HL-60 (cell line): ENCODE measurements at regions not wholly inside any gene's neighbourhood (a gene's known extent, or its start where the extent isn't known, plus 50 kb on each side); places are given as distances from the start of the nearest gene placed in this dataset.

ENCODE experiments used
- DNase-seq, 2 experiments: peaks; one replicate each; pipeline ENCODE4 v3.0.0-alpha.2; 2010 to 2020; ENCODE audit warnings: low read depth in 1 of 2, low spot score in 1 of 2
- H3K27ac ChIP-seq: fragments of 250-450 bp; sonication (Bioruptor Pico); replicated peaks from 2 replicates; pipeline ENCODE4 v1.5.1; 2020; ENCODE audit warnings: mild to moderate bottlenecking, moderate library complexity
- H3K27me3 ChIP-seq: fragments of 250-450 bp; sonication (Bioruptor Pico); 2 replicates; pipeline ENCODE4 v1.5.1; 2021; ENCODE audit warnings: mild to moderate bottlenecking, moderate library complexity; ENCODE audit not compliant: insufficient read depth, poor library complexity, severe bottlenecking
- H3K4me3 ChIP-seq: replicated peaks from 2 replicates; pipeline ENCODE4 v1.5.1; 2011; ENCODE audit warnings: mild to moderate bottlenecking, control low read depth, low read length; ENCODE audit not compliant: insufficient read depth
- CTCF ChIP-seq: IDR thresholded peaks from one replicate; pipeline ENCODE4 v1.5.1; 2011; ENCODE audit warnings: low read length, control low read depth, inconsistent platforms; ENCODE audit not compliant: insufficient read depth
- GABPA ChIP-seq: IDR thresholded peaks from 2 replicates; pipeline ENCODE4 v1.6.1; 2012; ENCODE audit warnings: low read depth
- POLR2AphosphoS5 ChIP-seq: IDR thresholded peaks from 2 replicates; pipeline ENCODE4 v1.6.1; 2012; ENCODE audit warnings: low read depth
- REST ChIP-seq: IDR thresholded peaks from 2 replicates; pipeline ENCODE4 v1.6.1; 2012; ENCODE audit warnings: low read depth; ENCODE audit not compliant: insufficient replicate concordance
- SPI1 ChIP-seq: IDR thresholded peaks from 2 replicates; pipeline ENCODE4 v1.6.1; 2012; ENCODE audit warnings: low read depth, mild to moderate bottlenecking, borderline replicate concordance

- Histone ChIP-seq H3K27me3 (no peaks in the 10 kb centered on the region), H3K4me3 (no peak overlapping the region), H3K27ac (no peak overlapping the region)
- no peak for DNase-seq
- TF ChIP-seq REST: no peak
Observed at GRCh38 chr13:105346141-105346775, 1189.2 kb downstream of the EFNB2 start.

GRCh38 chr13:105345730-105346129 is 1189.7 kb downstream of the EFNB2 start:
- no peaks in the 10 kb centered on the region for H3K27me3 ChIP-seq
- H3K4me3 ChIP-seq: no peak overlapping the region
- DNase-seq: no peak
- TF ChIP-seq CTCF: no peak
- TF ChIP-seq GABPA: no peak
- no peak for TF ChIP-seq REST
- TF ChIP-seq POLR2AphosphoS5: no peak
- no peak for TF ChIP-seq SPI1
- H3K27ac ChIP-seq: no peak overlapping the region

GRCh38 chr13:105345131-105345530 is 1190.3 kb downstream of the EFNB2 start:
- DNase-seq: no peak
- Histone ChIP-seq H3K4me3 (no peak overlapping the region), H3K27me3 (no peaks in the 10 kb centered on the region), H3K27ac (no peak overlapping the region)
- TF ChIP-seq POLR2AphosphoS5 (no peak), GABPA (no peak), REST (no peak), SPI1 (no peak), CTCF (no peak)
